Epithelial cell of proximal tubule (primary cell): ENCODE measurements at regions not wholly inside any gene's neighbourhood (a gene's known extent, or its start where the extent isn't known, plus 50 kb on each side); places are given as distances from the start of the nearest gene placed in this dataset.

ENCODE experiments used
- DNase-seq: peaks from one replicate; pipeline ENCODE4 v3.0.0-alpha.2; 2011; ENCODE audit warnings: low read depth
- H3K4me3 ChIP-seq: 2 replicates; pipeline ENCODE4 v1.5.1; 2011; ENCODE audit warnings: low read depth, mild to moderate bottlenecking, low read length
- CTCF ChIP-seq: conservative IDR thresholded peaks from 2 replicates; pipeline ENCODE4 v1.5.1; 2012; ENCODE audit warnings: low read depth, mild to moderate bottlenecking, low read length

DNA sequence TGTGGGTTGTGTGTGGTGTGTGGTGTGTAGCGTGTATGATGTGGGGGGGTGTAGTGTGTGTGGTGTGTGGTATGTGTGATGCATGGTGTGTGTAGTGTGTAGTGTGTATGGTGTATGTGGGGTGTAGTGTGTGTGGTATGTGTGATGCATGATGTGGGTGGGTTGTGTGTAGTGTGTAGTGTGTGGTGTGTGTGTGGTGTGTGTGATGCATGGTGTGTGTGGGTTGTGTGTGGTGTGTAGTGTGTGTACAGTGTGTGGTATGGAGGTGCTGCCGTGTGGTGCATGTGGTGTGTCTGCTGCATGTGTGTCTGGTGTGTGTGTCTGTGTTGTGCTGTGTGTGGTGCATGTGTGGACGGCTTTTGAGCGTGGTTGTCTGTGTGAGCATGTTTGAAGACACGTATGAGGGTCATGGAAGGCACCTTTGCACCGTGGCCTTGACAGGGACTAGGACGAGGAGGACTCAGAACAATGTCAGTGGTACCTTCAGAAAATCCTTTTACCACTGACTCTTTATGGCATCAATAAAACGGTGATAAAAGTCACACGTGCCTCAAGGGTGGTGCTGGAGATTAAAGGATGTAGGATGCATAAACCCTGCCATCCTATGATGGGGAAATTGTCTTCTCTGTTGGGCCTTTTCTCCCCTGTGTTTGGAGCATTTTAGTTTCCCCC lies 328.7 kb upstream of the B3GAT1 start:
- no peak overlapping the region for H3K4me3 ChIP-seq
- no peak for TF ChIP-seq CTCF
- no peak for DNase-seq

DNA sequence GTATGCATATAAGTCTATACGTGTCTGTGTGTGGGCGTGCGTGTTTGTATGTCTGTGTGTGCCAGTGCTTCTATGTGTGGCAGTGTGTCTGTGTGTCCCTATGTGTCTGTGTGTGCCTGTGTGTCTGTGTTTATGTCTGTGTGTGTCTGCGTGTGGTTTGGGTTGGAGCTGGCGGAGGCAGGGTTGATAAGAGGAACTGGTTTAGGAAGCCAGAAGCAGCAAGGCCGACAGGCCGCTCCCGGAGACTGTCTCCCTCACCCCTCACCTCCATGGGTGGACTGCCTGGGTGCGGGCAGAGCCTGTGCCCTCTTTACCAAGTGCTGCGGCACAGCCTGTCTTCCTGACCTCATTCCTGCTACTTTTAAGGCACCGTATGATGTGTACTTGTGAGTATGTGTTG lies 327.1 kb upstream of the B3GAT1 start:
- no peak overlapping the region for H3K4me3 ChIP-seq
- TF ChIP-seq CTCF = no peak

GRCh38 chr11:134738581-134738980 lies 326.5 kb upstream of the B3GAT1 start:
- TF ChIP-seq CTCF = no peak
- H3K4me3 ChIP-seq = no peak overlapping the region
- DNase-seq = no peak

More for the DNA sequence above, 327.1 kb upstream of the B3GAT1 start:
- no peak for DNase-seq

GRCh38 chr11:134737563-134738510 lies 325.8 kb upstream of the B3GAT1 start:
- no peak overlapping the region for H3K4me3 ChIP-seq
- no peak for DNase-seq
- TF ChIP-seq CTCF = no peak

DNA sequence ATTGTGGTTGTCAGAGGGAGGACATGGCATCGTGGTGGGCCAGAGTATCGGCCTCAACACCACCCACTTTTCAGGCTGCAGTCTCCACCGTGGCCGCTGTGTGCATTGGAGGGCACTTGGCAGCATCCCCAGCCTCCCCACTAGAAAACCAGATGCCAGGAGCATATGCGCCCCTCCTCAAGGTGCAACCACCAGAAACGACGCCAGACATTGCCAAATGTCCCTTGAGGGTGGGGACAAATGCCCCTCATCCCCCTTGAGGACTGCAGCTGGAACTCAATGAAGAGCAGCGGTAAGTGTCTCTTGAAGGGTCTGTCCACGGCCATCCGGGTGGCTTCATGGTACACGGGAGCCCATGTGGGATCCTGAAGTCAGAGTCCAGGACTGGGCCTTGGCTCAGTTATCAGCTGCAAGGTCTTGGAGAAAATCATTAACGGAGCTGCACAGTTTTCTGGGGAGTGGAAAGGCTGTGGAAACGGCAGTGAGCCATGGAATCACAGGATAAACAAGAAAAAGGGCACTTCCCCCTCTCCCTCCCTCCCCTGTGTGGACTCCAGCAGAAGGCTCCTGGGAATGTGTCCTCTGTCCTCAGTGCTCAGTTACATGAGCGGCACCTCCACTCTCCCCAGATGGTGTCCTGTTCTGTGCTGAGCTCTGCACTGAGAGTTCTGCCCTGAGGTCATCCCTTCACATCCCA lies 324.4 kb upstream of the B3GAT1 start:
- TF ChIP-seq CTCF = no peak
- H3K4me3 ChIP-seq = no peak overlapping the region
- DNase-seq = no peak

DNA sequence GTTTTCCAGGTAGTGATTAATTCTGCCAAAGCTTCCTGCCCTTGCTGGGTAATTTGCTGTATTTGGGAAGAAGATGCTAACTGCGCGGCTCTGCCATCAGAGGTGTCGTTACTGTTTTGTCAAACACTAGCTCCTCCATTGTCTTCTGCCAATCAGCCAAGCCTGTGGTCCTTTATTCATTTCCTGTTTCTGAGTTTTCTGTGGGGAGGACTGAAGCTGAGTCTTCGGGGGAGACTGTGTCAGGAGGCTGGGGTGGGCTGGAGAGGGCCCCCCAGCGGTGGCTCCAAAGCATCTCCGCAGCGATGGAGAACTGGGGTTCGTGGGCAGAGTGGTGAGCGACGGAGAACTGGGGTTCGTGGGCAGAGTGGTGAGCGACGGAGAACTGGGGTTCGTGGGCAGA lies 322.9 kb upstream of the B3GAT1 start:
- no peak for DNase-seq
- no peak overlapping the region for H3K4me3 ChIP-seq
- no peak for TF ChIP-seq CTCF
